Calu3 (cell line): ENCODE measurements at regions not wholly inside any gene's neighbourhood (a gene's known extent, or its start where the extent isn't known, plus 50 kb on each side); places are given as distances from the start of the nearest gene placed in this dataset.

Experiments
- BruUV-seq: library from RNA; stranded (reverse); fragments of 400-500 nt; replicated peaks from 2 replicates; lab custom pipeline; 2021; lab: Mats Ljungman, UMichigan
- CTCF ChIA-PET: fragments of 300-600 bp; sonication (Branson Sonifier 250); formaldehyde crosslinking; loops from one replicate; lab custom pipeline; 2022; ENCODE audit warnings: antibody characterized with exemption; lab: Charles Lee
- DNase-seq: peaks from one replicate; pipeline ENCODE4 v3.0.0; 2022
- H3K27ac Mint-ChIP-seq: one replicate; pipeline ENCODE4 v1.8.0; 2022; ENCODE audit warnings: mixed read lengths; ENCODE audit not compliant: unreplicated experiment
- H3K27me3 Mint-ChIP-seq: one replicate; pipeline ENCODE4 v1.8.0; 2022; ENCODE audit warnings: mixed read lengths; ENCODE audit not compliant: unreplicated experiment
- H3K36me3 Mint-ChIP-seq: one replicate; pipeline ENCODE4 v1.8.0; 2022; ENCODE audit warnings: mild to moderate bottlenecking, moderate library complexity, mixed read lengths; ENCODE audit not compliant: insufficient read depth, unreplicated experiment
- H3K4me1 Mint-ChIP-seq: one replicate; pipeline ENCODE4 v1.8.0; 2022; ENCODE audit warnings: mild to moderate bottlenecking, low read depth, mixed read lengths; ENCODE audit not compliant: unreplicated experiment
- H3K4me3 Mint-ChIP-seq: one replicate; pipeline ENCODE4 v1.8.0; 2022; ENCODE audit warnings: mild to moderate bottlenecking, low read depth, moderate library complexity, mixed read lengths; ENCODE audit not compliant: unreplicated experiment
- H3K9me3 Mint-ChIP-seq: one replicate; pipeline ENCODE4 v1.8.0; 2022; ENCODE audit warnings: low read depth, mixed read lengths; ENCODE audit not compliant: unreplicated experiment
- CTCF ChIP-seq: fragments of 200-600 bp; IDR thresholded peaks from one replicate; pipeline ENCODE4 v1.8.0; 2022; ENCODE audit warnings: antibody characterized with exemption; ENCODE audit not compliant: unreplicated experiment
- intact Hi-C: fragments of 100-400 bp; cut with micrococcal nuclease; formaldehyde crosslinking; loops from one replicate; pipeline ENCODE4 v1.10.0; 2022; ENCODE audit not compliant: unreplicated experiment

- no peak for TF ChIP-seq CTCF
- intact Hi-C loops: no loop called here
- Mint-ChIP-seq H3K27me3 (no peaks in the 10 kb centered on the region), H3K9me3 (no peaks in the 10 kb centered on the region), H3K36me3 (no peaks in the 10 kb centered on the region), H3K4me1 (peaks cover 9% of the 10 kb centered on the region), H3K4me3 (no peak overlapping the region), H3K27ac (no peak overlapping the region)
- CTCF ChIA-PET: no interaction called here
- no TSS peak for BruUV-seq
- DNase-seq: no peak
Measured at GRCh38 chr3:190194506-190194905, 73.8 kb upstream of the P3H2 start.

DNA sequence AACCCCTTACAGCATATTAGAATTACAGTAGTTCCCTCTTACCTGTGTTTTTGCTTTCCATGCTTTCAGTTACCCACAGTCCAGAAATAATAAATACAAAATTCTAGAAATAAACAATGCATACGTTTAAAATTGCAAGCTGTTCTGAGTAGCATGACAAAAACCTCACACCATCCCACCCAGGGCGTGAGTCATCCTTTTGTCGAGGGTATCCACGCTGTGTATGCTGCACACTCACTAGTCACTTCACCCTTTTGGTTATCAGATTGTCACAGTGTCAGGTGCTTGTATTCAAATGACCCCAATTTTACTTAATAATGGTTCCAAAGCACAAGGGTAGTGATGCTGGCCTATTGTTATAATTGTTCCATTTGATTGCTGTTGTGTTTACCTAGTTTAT is 72.5 kb upstream of the P3H2 start:
- DNase-seq: no peak
- no TSS peak for BruUV-seq
- intact Hi-C loops: no loop called here
- H3K36me3 Mint-ChIP-seq: no peaks in the 10 kb centered on the region
- no peak for TF ChIP-seq CTCF
- no peaks in the 10 kb centered on the region for H3K9me3 Mint-ChIP-seq
- CTCF ChIA-PET: interaction anchor here (1.1 kb wide), 1 partner anchor 9 kb away, joined by 4 read pairs; no protein-coding TSS in a partner anchor
- H3K4me1 Mint-ChIP-seq: peaks cover 9% of the 10 kb centered on the region
- no peaks in the 10 kb centered on the region for H3K27me3 Mint-ChIP-seq
- H3K27ac Mint-ChIP-seq: no peak overlapping the region
- H3K4me3 Mint-ChIP-seq: no peak overlapping the region

DNA sequence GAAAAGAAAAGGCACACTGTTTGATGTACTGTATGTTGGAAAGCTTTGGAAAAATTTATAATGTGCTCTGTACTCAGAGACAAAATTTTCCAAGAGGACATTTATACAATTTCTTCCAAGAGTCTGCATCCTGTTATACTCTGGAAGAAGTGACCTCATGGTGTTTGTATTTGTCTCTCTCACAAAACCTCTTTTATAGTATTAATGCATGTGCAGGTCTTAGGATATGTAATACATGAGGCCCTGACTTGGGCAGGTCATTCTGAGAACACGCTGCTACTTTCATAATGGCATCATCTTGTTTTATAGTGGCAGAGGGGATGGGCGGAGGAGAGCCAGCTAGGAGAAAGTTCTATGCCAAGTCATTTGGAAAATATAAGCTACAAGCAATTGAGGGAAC is 72.0 kb upstream of the P3H2 start:
- intact Hi-C loops: no loop called here
- DNase-seq: no peak

GRCh38 chr3:190192087-190192486 is 71.4 kb upstream of the P3H2 start:
- H3K4me3 Mint-ChIP-seq: no peak overlapping the region
- H3K27me3 Mint-ChIP-seq: no peaks in the 10 kb centered on the region
- no peak for TF ChIP-seq CTCF
- intact Hi-C loops: no loop called here
- BruUV-seq: no TSS peak
- no peak for DNase-seq
- H3K9me3 Mint-ChIP-seq: no peaks in the 10 kb centered on the region
- CTCF ChIA-PET: no interaction called here
- peaks cover 1% of the 10 kb centered on the region for H3K4me1 Mint-ChIP-seq
- no peaks in the 10 kb centered on the region for H3K36me3 Mint-ChIP-seq
- H3K27ac Mint-ChIP-seq: no peak overlapping the region

More for the DNA sequence above, 72.0 kb upstream of the P3H2 start:
- no peak for TF ChIP-seq CTCF
- Mint-ChIP-seq H3K4me1 (peaks cover 8% of the 10 kb centered on the region), H3K9me3 (no peaks in the 10 kb centered on the region), H3K27me3 (no peaks in the 10 kb centered on the region), H3K36me3 (no peaks in the 10 kb centered on the region), H3K4me3 (no peak overlapping the region), H3K27ac (no peak overlapping the region)
- CTCF ChIA-PET: interaction anchor here (1.1 kb wide), 1 partner anchor 9 kb away, joined by 4 read pairs; no protein-coding TSS in a partner anchor
- no TSS peak for BruUV-seq
